Ishikawa (cell line): ENCODE measurements at regions not wholly inside any gene's neighbourhood (a gene's known extent, or its start where the extent isn't known, plus 50 kb on each side); places are given as distances from the start of the nearest gene placed in this dataset.

Experiments used
- CREB1 ChIP-seq: IDR thresholded peaks from 2 replicates; pipeline ENCODE4 v1.6.1; 2012; ENCODE audit warnings: low read depth
- RAD21 ChIP-seq: IDR thresholded peaks from 2 replicates; pipeline ENCODE4 v1.6.1; 2012; ENCODE audit warnings: low read depth

DNA sequence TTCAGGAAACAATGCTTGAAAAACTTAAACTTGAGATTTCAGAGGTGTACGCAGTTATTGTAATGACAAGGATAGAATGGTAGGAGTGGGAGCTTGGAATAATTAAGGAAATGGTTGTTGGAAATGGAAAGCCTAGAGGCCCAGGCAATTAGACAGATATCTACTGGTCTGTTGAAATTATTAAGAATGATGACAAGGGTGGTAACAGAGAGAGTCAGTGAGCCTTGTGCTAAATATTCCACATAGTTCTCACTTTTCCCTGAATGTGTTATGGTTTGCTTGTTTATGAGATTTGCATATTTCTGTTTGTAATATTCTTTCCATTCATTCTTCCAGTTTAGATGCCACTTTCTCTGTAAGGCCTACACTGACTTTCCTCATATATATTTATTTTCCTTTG is 66.0 kb upstream of the ATP2B1 start:
- TF ChIP-seq CREB1, result no peak
- no peak for TF ChIP-seq RAD21
